Stomach (tissue), 8 donors: ENCODE measurements at regions not wholly inside any gene's neighbourhood (a gene's known extent, or its start where the extent isn't known, plus 50 kb on each side); places are given as distances from the start of the nearest gene placed in this dataset.
A peak's percentile ranks its signal among the peaks of the same experiment; 100 is the strongest.

ENCODE experiments used
- DNase-seq, 2 donors: peaks; one replicate each; pipeline versions ENCODE4 v3.0.0 to v3.0.0-alpha.2; 2013 to 2019
- H3K27ac ChIP-seq, 5 donors: fragments of 200-600 bp in 4 of 5; sonication (generic) in 4 of 5; one replicate each; pipeline ENCODE4 v1.5.1; 2013 to 2019; ENCODE audit warnings: mild to moderate bottlenecking in 1 of 5, moderate library complexity in 1 of 5
- H3K27me3 ChIP-seq, 3 donors: fragments of 200-600 bp; sonication (generic); one replicate each; pipeline ENCODE4 v1.5.1; 2017 to 2019; ENCODE audit warnings: mixed run types in 1 of 3
- H3K36me3 ChIP-seq, 4 donors: fragments of 200-600 bp; sonication (generic); 1 replicate in 3 of 4; 2 replicates in 1 of 4; pipeline ENCODE4 v1.5.1; 2016 to 2019
- H3K4me1 ChIP-seq, 4 donors: fragments of 200-600 bp; sonication (generic); one replicate each; pipeline ENCODE4 v1.5.1; 2016 to 2019
- H3K4me3 ChIP-seq, 4 donors: fragments of 200-600 bp; sonication (generic) in 3 of 4; one replicate each; pipeline ENCODE4 v1.5.1; 2016 to 2019; ENCODE audit warnings: mild to moderate bottlenecking in 1 of 4
- H3K9me3 ChIP-seq, 4 donors: fragments of 200-600 bp; sonication (generic); one replicate each; pipeline ENCODE4 v1.5.1; 2016 to 2019
- EP300 ChIP-seq: sonication (generic); formaldehyde crosslinking; IDR thresholded peaks from one replicate; pipeline ENCODE4 v1.6.1; 2017; ENCODE audit warnings: antibody characterized with exemption
- POLR2A ChIP-seq, 4 donors: fragments of 450-650 bp; IDR thresholded peaks; one replicate each; pipeline ENCODE4 v1.6.1; 2016; ENCODE audit warnings: antibody characterized with exemption in 4 of 4, control low read depth in 2 of 4, mild to moderate bottlenecking in 1 of 4, moderate library complexity in 1 of 4
- POLR2AphosphoS5 ChIP-seq, 3 donors: sonication (generic); formaldehyde crosslinking; IDR thresholded peaks; one replicate each; pipeline ENCODE4 v1.6.1; 2016; ENCODE audit warnings: antibody characterized with exemption in 3 of 3
- WGBS, 5 donors: extraction: QIAGEN DNeasy Blood & Tissue Kit in 3 of 5; methylation state at CpG; one replicate each; pipeline versions ENCODE4 v1.1.5 to v1.1.7; 2013 to 2018; 5-methylcytosine and 5-hydroxymethylcytosine counted together
- intact Hi-C: fragments of 100-400 bp; cut with DNase I; formaldehyde crosslinking; loops from one replicate; pipeline ENCODE4 v1.15.1; 2023; ENCODE audit warnings: low total_unique reads
- TF ChIP-seq, protein P1 (sequence below), 7 experiments: fragments of 450-650 bp in 4 of 7; fragments of 200-600 bp in 3 of 7; sonication (generic) in 3 of 7; IDR thresholded peaks; one replicate each; pipeline ENCODE4 v1.5.1; 2016 to 2019; ENCODE audit warnings: antibody characterized with exemption in 7 of 7, control low read depth in 2 of 7, mild to moderate bottlenecking in 1 of 7
- donor health status: healthy with polysubstance abuse.
- donor health status: Bipolar disorder and iron deficiency.
- donor health status: healthy.

DNA sequence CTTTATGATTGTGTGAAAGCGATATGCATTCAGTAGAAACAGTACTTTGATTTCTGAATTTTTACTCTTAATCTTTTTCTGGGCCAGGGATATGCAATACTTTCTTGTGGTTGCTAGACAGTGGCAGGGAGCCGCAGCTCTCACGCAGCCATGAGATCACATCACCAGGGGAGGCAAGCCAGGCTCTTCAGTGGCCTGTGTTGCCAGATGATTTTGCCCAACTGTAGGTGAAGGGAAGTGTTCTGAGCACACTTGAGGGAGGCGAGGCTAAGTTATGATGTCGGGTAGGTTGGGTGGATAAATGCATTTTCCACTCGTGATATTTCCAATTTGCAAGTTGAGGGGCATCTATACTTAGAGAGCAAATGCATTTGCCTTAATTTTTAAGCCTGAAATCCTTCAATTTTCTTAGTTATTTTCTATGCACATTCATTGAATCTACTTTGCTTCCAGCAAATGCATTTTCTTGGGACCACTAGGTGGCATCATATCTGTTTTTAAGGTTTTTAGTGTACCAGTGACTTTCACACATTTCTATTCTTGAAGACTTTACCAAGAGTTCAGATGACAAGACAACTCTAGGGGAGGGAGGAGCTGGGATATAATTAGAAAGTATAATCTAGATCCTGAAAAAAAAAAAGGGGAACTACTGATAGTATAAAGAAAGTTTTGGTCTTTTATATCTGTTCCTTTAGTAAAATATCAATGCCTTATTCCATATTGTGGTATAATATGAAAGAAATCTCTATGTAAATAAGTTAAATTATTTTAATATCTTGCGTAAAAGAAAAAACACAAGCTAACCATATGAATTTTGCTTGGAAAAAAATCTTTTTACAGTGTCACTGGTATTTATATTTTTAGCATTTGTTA is 643.3 kb downstream of the SOCS6 start:
- Histone ChIP-seq H3K9me3 (no peaks in the 10 kb centered on the region), H3K27me3 (no peaks in the 10 kb centered on the region)

DNA sequence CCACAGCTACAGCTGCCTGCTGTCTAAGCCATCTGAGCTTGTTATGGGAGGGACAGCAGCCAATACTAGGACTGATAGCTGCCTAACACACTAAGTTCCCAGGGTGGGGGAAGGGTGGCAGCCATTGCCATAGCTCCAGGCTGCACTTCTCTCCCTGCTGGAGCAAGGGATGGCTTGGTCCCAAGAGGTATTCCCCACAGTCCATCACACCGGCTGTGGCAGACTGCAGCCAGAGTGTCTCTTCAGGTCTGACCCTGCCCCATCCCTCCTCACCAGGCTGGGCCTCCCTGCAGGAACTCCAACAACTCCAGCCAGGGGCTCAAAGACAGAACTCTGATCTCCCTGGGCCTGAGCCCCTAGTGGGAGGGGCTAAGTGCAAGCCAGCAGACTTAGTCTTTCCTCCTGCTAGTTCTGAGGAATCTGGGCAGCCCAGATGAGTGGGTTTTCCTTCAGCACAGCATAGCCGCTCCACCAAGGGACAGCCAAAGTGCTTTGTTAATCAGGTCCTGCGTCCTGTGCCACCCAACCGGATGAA is 632.1 kb downstream of the SOCS6 start:
- Histone ChIP-seq H3K9me3 (peaks cover 0 to 10% (median 4%) of the 10 kb centered on the region in 4 donors), H3K36me3 (no peaks in the 10 kb centered on the region), H3K4me3 (no peak overlapping the region), H3K27ac (no peak overlapping the region), H3K27me3 (no peaks in the 10 kb centered on the region), H3K4me1 (no peaks in the 10 kb centered on the region)
- intact Hi-C loops, result no loop called here
- TF ChIP-seq POLR2A (IDR thresholded peaks at IDR 0.05), result no peak
- TF ChIP-seq, protein P1, sequence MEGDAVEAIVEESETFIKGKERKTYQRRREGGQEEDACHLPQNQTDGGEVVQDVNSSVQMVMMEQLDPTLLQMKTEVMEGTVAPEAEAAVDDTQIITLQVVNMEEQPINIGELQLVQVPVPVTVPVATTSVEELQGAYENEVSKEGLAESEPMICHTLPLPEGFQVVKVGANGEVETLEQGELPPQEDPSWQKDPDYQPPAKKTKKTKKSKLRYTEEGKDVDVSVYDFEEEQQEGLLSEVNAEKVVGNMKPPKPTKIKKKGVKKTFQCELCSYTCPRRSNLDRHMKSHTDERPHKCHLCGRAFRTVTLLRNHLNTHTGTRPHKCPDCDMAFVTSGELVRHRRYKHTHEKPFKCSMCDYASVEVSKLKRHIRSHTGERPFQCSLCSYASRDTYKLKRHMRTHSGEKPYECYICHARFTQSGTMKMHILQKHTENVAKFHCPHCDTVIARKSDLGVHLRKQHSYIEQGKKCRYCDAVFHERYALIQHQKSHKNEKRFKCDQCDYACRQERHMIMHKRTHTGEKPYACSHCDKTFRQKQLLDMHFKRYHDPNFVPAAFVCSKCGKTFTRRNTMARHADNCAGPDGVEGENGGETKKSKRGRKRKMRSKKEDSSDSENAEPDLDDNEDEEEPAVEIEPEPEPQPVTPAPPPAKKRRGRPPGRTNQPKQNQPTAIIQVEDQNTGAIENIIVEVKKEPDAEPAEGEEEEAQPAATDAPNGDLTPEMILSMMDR (IDR thresholded peaks at IDR 0.05), result no peak
- no peak for TF ChIP-seq EP300
- TF ChIP-seq POLR2AphosphoS5 (IDR thresholded peaks at IDR 0.05), result no peak
- no peak for DNase-seq
- 76 to 100% (median 88%) methylated on average over 3 to 4 of the region's 4 CpGs for WGBS, 5 donors

More for the DNA sequence above, 643.3 kb downstream of the SOCS6 start:
- WGBS, 5 donors, result 48 to 58% (median 54%) methylated on average over 7 of the region's 7 CpGs
- Histone ChIP-seq H3K4me3 (no peak overlapping the region), H3K4me1 (no peaks in the 10 kb centered on the region), H3K36me3 (no peaks in the 10 kb centered on the region), H3K27ac (no peak overlapping the region)
- TF ChIP-seq, protein P1 (IDR thresholded peaks at IDR 0.05), result peak in 3 of 7 experiments; percentile 23 to 28 (median 23)
- TF ChIP-seq EP300, result no peak
- peak in 1 of 2 donors; percentile 41 for DNase-seq
- intact Hi-C loops, result no loop called here

DNA sequence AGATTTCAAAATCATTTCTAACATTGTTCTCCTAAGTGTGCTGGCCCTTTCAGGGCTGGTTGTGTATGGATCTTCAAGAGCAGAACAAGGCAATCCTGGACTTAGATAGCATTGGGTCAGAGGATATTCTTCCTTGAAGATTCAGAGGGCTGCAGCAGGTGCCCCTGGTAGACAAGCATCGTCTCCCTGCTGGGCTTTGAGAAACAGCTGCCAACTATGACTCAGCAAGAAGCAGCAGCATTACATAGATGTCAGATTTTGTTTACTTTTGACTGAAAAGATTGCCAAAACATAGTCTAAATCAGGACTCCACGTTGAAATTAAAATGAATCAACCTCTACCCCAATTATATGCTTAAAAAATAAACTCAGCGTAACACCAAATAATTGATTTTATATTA is 618.8 kb downstream of the SOCS6 start:
- Histone ChIP-seq H3K4me1 (no peaks in the 10 kb centered on the region), H3K9me3 (peaks cover 0 to 8% (median 7%) of the 10 kb centered on the region in 4 donors), H3K4me3 (no peak overlapping the region), H3K36me3 (no peaks in the 10 kb centered on the region), H3K27ac (no peak overlapping the region), H3K27me3 (no peaks in the 10 kb centered on the region)
- TF ChIP-seq POLR2A (IDR thresholded peaks at IDR 0.05) (no peak), EP300 (no peak), POLR2AphosphoS5 (IDR thresholded peaks at IDR 0.05) (no peak)
- TF ChIP-seq, protein P1 (IDR thresholded peaks at IDR 0.05), result no peak
- intact Hi-C loops, result no loop called here
- DNase-seq, result peak in 1 of 2 donors; percentile 7
- WGBS, 5 donors, result 29 to 34% (median 31%) methylated on average over 3 of the region's 3 CpGs

DNA sequence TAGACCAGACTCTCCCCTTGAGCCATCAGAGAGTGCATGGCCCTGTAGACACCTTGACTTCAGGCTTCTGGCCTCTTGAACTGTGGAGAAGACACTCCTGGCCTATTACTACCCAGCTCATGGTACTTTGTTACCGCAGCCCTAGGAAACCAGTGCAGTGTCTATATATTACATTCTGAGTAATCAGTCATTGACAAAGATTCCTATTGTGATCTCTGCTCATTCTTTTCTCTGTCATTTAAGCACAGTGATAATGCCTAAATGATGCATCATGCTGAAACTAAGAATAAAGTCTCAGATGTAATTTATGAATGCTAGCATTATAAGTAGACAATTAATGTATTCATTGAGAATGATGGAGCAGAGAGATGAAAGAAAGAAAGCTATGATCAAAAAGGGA is 603.5 kb downstream of the SOCS6 start:
- DNase-seq, result no peak
- H3K4me3 ChIP-seq, result no peak overlapping the region
- WGBS, 5 donors, result 82 to 97% (median 92%) methylated on average over 1 of the region's 1 CpG
- TF ChIP-seq, protein P1 (IDR thresholded peaks at IDR 0.05), result no peak
- no peak for TF ChIP-seq EP300
- TF ChIP-seq POLR2AphosphoS5 (IDR thresholded peaks at IDR 0.05), result no peak
- no peak for TF ChIP-seq POLR2A (IDR thresholded peaks at IDR 0.05)
- H3K27me3 ChIP-seq, result no peaks in the 10 kb centered on the region
- H3K36me3 ChIP-seq, result no peaks in the 10 kb centered on the region
- H3K27ac ChIP-seq, result no peak overlapping the region
- H3K4me1 ChIP-seq, result no peaks in the 10 kb centered on the region
- intact Hi-C loops, result no loop called here
- H3K9me3 ChIP-seq, result no peaks in the 10 kb centered on the region
